GM21786 (cell line): ENCODE measurements at regions not wholly inside any gene's neighbourhood (a gene's known extent, or its start where the extent isn't known, plus 50 kb on each side); places are given as distances from the start of the nearest gene placed in this dataset.

Experiments
- ATAC-seq: cut with Tn5 transposase; IDR thresholded peaks from one replicate; pipeline ENCODE4 v1.9.1; 2021; ENCODE audit not compliant: unreplicated experiment

DNA sequence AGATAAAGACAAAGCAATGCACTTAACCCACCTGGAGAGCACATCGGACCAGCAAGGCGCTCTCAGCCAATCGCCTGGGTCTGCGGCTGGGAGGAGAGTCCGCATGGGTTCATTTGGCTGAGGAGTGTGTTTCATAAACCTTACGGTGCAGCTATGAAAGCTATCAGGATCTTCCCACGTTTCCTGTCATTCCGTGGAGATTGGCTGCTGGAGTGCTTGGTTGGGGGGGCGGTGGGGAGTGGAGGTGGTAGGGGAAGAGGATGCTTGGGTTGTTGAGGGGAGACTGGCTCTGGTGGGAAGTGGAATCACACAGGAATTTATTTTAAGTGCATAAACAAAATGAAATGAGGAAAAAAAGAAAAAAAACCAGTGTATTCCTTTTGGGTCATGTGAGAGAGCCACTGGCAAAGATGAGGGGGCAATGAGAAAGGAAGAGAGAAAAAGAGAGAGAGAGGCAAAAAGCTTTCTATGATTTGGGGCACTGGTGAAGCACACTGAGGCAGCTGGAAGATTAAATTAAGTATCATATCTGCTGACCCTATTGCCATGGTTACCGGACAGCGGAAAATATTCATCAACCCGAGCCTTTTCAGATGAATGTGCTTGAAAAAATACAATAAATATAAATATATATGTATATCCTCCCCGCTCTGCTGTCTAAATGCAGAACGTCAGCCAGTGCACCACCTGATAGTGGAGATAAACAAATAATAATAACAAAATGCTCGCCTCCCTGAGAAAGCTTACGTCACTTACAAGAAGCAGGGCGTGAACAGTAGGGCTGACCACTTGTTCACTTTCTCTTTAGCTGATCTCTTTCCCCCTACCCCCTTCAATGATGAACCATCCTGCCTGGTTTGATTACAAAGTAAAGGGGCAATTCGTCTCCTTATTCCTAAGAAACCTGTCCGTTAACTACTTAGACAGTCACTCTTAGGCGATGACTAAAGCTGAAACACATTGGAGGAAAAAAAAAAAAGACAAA, 457.0 kb upstream of the ZFHX3 start:
- ATAC-seq, result no peak

DNA sequence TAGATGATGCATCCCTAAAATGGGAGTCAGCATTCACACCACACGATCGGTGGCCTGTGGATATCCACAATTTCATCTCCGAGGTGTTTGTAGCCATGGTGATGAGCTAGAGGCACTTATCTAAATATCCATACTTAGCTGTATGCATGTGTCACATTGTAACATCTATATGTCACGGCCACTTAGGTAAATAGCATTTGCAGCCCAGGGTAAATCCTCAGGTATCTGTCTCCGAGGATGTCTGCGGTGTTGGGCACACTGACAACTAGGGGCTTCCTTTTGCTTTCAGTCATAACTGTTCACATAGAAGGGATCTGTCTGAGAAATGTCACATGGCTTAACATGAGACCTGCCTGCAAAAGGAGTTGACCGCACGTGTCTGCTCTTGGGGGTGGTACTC, 455.2 kb upstream of the ZFHX3 start:
- no peak for ATAC-seq

DNA sequence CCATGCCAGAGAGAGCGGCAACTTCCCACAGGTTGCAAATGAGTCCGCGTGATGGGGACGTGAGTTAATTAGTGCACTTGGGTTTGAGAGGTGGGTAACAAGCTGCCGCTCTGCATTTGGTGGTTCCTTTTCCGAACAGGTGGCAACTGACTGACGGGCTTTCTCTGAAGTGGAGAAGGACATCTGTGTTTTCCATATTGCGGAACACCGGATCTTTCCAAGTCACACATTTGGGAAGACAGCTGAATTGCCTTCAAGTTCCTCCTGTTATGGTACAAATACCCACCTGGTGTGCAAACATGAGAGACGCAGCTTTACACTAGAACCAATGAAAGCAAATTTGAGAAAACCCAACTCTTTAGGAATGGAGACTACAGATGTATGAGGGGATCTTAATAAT, 451.3 kb upstream of the ZFHX3 start:
- no peak for ATAC-seq

DNA sequence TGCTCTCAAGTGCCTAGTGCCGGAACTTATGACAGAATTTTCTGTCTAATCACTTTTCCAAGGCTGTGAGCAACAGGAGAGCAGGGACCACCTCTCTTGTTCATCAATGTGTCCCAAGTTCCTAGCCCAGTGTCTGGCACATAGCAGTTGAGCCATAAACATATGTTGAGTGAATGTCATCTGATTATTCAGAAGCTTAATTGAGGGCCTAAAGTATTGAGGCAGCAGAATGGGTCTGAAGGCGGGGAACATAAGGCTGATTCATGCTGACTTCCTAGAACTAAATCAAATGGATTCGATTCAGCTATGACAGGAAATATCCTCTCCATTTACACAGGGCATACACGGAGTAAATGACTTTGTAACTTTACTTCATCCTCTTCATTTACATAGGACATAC, 438.0 kb upstream of the ZFHX3 start:
- no peak for ATAC-seq

DNA sequence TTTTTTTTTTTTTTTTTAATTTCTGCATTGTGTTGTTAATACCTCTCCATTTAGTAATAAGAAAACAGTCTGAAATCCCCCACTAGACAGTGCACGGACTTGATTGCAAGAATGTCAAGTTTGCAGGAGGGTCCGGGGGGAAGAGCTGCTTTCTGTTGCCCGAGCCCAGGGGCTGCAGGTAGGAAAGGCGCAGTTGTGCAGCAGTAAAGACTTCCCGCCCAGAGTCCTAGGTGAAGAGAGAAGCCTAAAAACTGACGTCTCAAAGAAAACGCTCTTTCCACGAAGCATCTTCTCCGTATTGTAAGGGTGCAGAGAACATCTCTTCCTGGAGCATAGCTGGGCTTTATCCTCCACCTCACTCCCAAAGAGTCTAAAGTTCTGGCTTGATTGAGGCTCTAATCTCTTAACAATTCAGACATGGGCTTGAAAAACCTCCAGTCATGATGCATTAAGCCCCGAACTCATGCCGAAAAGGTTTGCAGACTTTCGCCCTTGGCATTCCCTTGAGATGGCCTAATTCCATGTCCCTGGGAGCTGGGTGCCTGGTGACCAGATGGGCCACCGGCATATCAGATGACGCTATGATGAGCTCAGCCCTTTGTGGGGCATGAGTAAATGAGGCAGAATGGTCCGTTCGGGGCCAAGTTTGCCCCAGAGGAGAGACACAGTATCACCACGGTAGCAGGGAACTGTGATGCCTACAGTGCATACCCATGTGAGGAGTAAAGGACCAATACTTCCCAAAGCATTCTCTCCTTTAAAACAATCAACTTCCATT, 436.2 kb upstream of the ZFHX3 start:
- no peak for ATAC-seq

DNA sequence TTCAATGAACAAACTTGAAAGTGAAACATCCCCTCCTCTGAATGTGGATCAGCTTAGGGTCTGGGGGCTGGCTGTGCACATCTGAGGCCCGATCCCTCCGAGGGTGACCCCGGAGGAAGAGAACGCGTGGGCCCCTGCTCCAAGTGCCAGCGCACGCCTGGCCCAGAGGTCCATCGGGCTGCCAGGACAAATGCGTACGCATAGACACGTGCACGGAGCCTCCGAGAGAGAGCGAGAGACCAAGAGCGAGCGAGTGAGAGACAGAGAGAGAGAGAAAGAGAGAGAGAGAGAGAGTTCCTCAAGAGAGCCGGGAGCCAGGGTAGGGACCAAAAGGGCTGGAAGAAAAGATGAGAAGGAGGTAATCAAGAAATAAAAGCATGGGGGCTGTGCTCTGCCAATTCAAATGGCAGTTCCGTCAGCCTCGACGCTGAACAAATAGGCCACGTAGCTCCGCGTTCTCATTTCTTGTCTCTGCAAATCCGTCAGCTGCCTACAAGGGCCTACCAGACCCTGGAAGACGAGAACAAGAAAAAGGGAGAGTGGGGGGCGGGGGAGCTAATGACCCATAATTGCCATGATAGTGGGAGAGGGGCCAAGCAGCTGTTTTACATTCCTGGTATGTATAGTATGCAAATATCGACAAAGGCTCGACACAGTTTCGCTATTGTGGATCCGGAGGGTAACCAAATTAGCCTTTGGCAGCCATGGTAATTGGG, 435.3 kb upstream of the ZFHX3 start:
- no peak for ATAC-seq

DNA sequence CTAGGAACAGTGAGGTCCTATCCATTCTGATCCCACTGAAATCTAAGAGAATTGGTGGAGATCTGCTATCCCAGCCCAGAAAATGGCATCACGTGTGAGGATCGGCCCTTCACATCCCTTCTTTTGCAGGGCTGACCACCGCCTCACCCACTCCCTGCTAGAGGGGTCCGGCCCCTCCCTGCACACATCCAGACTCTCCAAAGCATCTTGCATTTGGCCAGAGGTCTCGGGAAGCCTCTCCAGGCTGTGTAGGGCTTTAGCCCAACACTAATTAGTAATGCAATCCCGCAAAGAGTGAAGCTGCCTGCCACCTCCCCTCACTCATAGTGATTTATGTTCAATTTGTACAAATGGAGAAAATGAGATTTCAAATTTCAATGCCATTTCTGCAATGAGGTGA, 434.4 kb upstream of the ZFHX3 start:
- ATAC-seq, result no peak

DNA sequence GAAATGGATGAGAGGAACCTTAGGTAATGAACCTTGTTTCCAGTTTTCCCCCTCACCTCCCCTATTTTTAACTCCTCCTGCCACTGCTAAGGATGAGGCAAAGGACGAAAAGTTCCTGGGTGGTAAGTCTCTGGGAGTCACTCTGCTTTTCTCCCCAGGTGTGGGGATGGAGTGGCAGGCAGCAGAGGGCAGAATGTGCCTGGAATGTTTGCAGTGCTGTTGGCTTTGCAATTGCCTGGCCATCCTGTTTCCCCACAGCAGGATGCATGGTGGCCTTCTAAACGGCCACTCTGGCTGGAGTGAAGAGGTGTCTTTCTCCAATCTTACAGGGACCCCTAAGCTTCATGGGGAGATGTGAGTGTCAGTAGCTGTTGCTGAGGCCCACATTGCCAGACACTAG, 432.5 kb upstream of the ZFHX3 start:
- no peak for ATAC-seq

DNA sequence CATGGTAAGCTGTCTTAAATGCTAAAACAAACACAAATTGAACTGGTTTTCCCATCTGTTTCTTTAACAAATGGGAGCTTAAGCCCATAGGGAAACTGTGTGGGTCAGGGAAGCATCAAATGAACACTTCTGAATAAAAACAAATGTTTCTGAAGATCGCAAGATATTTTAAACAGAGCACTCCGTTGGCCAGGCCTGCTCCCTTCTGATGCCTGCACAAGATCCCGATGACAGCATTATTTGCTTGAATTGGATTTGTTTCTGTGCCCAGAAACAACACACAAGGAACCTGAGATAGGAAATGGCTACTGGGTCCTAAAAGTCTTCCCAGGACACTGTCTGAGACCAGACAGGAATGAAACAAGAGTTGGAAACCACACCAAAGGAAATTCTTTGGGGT, 425.8 kb upstream of the ZFHX3 start:
- no peak for ATAC-seq

DNA sequence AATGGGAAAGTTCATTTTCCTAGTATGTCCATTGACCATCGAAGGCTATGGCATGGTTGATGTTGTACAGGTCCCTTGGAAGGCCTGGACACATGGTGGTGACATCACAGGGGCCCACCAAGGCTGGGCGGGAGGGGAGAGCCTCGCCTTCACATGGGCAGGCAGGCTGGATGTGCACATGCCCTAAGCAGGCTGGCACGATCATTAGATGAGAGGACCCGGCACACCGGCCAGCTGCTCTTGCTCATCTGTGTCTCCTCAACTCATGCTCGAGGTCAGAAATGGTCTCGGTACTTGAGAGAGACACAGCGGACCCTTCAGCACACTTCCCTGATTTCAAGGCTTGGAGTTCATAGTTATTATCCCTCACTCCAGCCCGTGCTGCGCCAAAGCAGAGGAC, 416.9 kb upstream of the ZFHX3 start:
- ATAC-seq, result no peak

DNA sequence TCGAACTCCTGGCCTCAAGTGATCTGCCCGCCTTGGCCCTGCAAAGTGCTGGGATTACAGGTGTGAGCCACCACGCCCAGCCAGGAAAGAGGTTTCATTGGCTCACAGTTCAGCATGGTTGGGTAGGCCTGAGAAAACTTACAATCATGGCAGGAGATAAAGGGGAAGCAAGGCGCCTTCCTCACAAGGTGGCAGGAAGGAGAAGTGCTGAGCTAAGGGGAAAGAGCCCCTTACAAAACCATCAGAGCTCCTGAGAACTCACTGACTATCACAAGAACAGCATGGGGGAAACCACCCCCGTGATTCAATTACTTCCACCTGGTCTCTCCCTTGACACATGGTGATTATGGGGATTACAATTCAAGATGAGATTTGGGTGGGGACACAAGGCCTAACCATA, 411.7 kb upstream of the ZFHX3 start:
- ATAC-seq, result no peak

DNA sequence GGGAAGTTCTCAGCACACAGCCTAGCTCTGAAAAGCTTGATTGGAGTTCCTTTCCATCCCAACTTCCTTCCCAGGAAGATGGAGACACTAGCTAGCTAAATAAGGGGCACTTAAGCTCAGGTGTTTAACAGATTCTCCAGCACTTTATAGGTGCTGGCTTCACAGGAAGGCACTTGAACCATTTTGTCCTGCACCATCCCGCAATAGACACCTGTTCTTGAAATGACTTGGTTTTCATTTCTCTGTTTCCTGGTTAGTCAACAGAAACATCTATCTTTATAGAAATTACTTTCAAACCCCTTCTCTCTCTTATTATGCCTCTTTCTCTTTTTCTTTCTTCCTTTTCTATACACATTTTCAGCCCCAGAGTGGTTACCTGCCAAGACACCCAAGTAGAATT, 409.9 kb upstream of the ZFHX3 start:
- ATAC-seq, result no peak

DNA sequence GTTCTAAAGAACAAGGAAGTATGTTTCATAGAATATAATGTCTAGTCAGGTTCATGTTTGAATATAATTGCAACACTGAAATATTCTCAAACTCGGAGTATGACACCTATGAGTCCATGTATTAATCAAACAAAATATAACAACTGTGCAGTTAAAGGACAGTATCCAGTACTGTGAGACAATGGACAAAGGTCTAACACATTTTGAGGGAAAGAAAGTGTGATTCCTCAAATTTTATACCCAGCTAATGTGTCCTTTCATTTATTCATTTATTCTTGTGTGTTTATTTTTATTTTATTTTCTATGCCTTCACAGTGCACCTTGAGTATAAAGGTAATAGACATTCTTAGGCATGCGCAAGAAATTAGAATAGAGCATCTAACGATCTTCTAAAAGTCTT, 401.0 kb upstream of the ZFHX3 start:
- no peak for ATAC-seq

DNA sequence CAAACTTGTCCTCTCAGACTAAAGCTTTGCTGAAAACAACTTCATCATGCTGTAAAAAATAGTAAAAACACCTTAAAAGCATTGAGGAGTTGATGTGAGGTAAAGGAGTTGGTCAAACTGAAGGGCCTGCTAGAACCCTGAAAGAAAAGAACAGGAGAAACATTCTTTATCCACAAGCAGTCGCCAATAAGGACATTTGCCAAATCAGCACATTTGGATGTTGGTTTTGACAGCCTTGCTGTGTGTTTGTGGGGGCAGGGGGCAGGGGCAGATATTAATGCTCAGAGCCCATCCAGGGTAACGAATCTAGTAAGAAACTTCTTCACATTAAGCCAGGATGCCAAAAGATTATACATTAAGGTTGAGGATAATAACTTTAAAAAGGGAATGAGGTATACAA, 399.9 kb upstream of the ZFHX3 start:
- ATAC-seq, result no peak

DNA sequence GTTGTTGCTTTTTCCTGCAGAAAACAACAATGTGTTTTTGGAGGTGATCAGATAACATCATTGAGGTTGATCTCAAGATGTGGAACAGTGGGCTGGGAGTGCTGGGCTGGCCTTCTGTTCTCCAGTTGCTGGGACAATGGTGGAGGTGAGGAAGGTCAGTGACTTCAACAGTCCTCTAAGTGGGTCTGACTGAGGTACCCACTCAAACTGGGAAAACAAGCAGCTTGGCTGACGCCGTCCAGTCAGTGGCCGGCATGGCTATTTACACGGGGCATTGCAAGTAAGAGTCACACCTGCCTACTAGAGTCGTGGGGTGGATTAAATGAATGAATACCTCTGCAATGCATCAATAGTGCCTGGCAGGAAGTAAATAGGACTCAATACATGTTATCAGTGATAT, 386.7 kb upstream of the ZFHX3 start:
- ATAC-seq, result no peak

DNA sequence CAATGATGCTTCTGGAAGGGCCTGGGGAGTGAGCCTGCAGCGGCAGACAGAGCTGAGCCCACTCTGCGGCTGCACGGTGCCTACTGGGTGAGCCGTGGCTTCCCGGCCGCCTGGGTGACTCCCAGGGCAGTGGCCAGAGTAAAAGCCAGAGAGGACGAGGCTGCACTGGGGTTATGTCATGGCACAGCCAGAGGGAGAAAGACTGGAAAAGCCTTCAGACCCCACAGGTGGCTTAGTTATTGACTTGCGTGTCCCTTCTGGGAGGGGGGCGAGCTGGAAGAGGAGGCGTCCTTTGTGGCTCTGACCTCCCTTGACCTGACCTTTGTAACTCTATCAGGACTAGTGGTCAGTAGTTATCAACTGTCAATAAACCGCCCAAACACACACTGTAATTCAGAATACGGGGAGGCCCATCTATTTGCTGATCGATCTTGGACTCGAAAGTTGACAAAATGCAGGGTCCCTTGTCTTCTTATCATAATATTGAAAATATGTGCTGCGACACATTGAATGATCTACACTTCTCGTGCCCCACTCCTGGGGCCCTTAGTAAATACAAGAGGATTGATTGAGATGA, 385.9 kb upstream of the ZFHX3 start:
- ATAC-seq, result no peak

DNA sequence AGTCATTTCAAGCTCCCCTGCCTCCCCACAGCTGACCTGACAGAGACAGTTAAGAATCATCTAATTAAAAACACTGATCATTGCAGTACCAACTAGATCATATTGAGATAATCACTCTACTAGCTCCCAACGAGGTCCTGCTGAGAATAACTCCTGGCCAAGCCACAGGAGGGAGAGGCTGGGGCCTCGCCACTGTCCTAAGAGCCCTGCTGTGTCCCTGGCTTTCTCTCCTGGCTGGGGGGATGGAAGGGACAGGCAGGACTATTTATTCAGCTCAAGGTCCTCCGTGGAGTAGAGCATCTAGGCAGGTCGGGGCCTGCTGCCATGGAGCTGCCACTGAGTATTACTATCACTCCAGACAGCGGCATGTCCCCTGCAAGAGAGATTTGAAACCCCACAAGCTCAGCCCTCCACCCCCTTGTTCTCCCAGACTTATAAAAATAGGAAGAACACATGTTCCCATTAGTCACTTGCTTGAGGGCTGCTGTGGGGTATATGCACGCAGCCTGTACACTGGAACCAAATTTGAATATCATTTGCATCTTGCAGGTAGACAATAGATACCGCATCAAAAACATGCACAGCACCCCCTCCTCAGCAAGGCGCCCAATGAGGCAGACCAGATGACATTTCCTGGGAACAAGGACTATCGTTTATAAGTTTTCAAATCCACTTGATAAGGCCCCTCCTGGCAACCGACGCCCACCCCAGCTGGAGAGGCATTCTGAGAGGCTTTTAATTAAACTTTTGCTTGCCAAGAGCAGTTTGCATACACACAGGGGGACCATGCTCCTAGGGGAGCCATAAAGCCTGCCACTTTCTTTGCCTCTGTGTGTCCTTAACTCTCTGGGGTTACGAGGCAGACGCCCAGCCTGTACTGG, 385.2 kb upstream of the ZFHX3 start:
- ATAC-seq, result no peak

DNA sequence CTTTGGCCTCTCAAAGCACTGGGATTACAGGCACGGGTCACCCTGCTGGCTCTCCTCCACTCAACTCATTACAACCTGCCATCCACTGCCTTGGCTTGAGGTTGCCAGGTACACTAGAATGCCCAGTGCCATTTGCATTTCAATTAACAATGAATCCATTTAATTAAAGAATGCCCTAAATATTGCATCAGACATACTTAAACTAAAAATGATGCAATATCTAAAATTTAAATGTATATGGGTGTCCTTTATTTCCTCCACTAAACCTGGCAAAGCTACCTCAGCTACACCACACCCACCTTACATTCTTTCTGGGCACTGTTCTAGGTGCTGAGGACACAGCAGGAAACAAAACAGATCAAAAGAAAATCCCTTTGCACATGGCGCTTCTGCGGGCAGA, 382.2 kb upstream of the ZFHX3 start:
- no peak for ATAC-seq

DNA sequence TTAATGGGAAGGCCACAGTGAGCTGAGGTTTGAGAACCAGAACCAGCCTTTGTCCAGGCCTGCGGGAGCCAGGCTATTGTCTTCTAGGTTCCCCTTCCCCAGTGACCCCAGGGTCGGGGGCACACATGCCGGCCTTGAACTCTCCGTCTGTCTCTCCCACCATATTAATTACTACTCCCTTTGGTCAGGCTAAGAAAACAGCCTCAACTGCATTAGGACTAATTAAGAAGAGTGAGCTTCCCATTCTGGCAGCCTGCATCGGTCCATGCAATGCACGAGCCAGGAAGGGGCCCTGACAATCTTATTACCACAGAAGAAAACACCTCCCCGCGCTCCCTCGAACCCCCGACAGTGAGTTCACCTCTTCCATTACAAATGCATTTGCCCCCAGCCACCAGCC, 380.2 kb upstream of the ZFHX3 start:
- ATAC-seq, result no peak

DNA sequence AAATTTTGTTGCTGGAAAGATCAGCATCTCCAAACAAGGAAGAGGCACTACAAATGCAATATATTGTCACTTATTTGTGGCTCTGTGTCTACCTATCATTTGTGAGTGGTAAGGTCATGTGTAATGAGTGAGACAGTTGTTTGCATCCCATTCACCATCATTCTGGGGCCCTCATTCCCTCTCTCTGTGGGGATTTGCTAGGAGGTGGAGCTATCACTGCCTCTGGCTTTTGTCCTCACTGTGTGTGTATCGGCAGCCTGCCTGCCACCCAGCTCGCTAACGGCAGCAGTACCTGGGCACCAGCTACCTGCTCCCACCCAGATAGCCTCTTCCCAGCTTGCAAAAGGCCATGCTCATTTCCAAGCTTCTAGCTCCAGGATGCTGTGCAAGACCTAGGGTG, 379.2 kb upstream of the ZFHX3 start:
- no peak for ATAC-seq
